GM21723 (cell line): ENCODE measurements at regions not wholly inside any gene's neighbourhood (a gene's known extent, or its start where the extent isn't known, plus 50 kb on each side); places are given as distances from the start of the nearest gene placed in this dataset.
"Not testable (repeated sequence)": the region's sequence is repeated elsewhere in the genome, so short reads cannot be mapped to it uniquely, and the experiment has no call there.

ENCODE experiments used
- ATAC-seq: cut with Tn5 transposase; IDR thresholded peaks from one replicate; pipeline ENCODE4 v1.9.1; 2021; ENCODE audit warnings: mild to moderate bottlenecking, moderate library complexity; ENCODE audit not compliant: unreplicated experiment

- no peak for ATAC-seq
Measured at GRCh38 chr12:47491516-47492305, 214.1 kb downstream of the RPAP3 start.

GRCh38 chr12:47488888-47489287 is 216.9 kb downstream of the RPAP3 start:
- no peak for ATAC-seq

GRCh38 chr12:47481041-47481440 is 224.8 kb downstream of the RPAP3 start:
- ATAC-seq, result no peak

GRCh38 chr12:47478426-47478825 is 227.4 kb downstream of the RPAP3 start:
- no peak for ATAC-seq

GRCh38 chr12:47473091-47473490 is 232.7 kb downstream of the RPAP3 start:
- no peak for ATAC-seq

- not testable (repeated sequence) for ATAC-seq
Measured at GRCh38 chr12:47470349-47470748, 235.5 kb downstream of the RPAP3 start.

- ATAC-seq, result not testable (repeated sequence)
Measured at GRCh38 chr12:47463918-47464317, 241.9 kb downstream of the RPAP3 start.

GRCh38 chr12:47458279-47458678 is 247.6 kb downstream of the RPAP3 start:
- ATAC-seq, result no peak

- no peak for ATAC-seq
Measured at GRCh38 chr12:47449797-47450196, 256.0 kb downstream of the RPAP3 start.

- no peak for ATAC-seq
Measured at GRCh38 chr12:47442310-47442709, 263.5 kb downstream of the RPAP3 start.

GRCh38 chr12:47441490-47441889 is 264.3 kb downstream of the RPAP3 start:
- no peak for ATAC-seq

GRCh38 chr12:47438175-47438574 is 267.7 kb downstream of the RPAP3 start:
- ATAC-seq, result no peak

- ATAC-seq, result no peak
Measured at GRCh38 chr12:47437570-47437969, 268.3 kb downstream of the RPAP3 start.

GRCh38 chr12:47433876-47434275 is 272.0 kb downstream of the RPAP3 start:
- no peak for ATAC-seq

GRCh38 chr12:47426678-47427309 is 279.0 kb downstream of the RPAP3 start:
- not testable (repeated sequence) for ATAC-seq

- no peak for ATAC-seq
Measured at GRCh38 chr12:47422611-47423010, 283.2 kb downstream of the RPAP3 start.

GRCh38 chr12:47419497-47419896 is 286.3 kb downstream of the RPAP3 start:
- ATAC-seq, result no peak

GRCh38 chr12:47417955-47418354 is 287.9 kb downstream of the RPAP3 start:
- ATAC-seq, result no peak

GRCh38 chr12:47417121-47417520 is 288.7 kb downstream of the RPAP3 start:
- ATAC-seq, result no peak

GRCh38 chr12:47415054-47415453 is 290.8 kb downstream of the RPAP3 start:
- ATAC-seq, result no peak

GRCh38 chr12:47414511-47414910 is 291.3 kb downstream of the RPAP3 start:
- no peak for ATAC-seq

GRCh38 chr12:47413806-47414205 is 292.0 kb downstream of the RPAP3 start:
- no peak for ATAC-seq
